MM.1S (cell line): ENCODE measurements at regions not wholly inside any gene's neighbourhood (a gene's known extent, or its start where the extent isn't known, plus 50 kb on each side); places are given as distances from the start of the nearest gene placed in this dataset.

ENCODE experiments used
- CTCF ChIP-seq: fragments of 300-600 bp; sonication (generic); IDR thresholded peaks from 2 replicates; pipeline ENCODE4 v1.5.1; 2016; ENCODE audit warnings: antibody characterized with exemption, low read length, mixed read lengths
- EZH2 ChIP-seq: fragments of 300-600 bp; sonication (generic); optimal IDR thresholded peaks from 2 replicates; pipeline ENCODE3; 2017; ENCODE audit warnings: low read depth, mild to moderate bottlenecking, antibody characterized with exemption, low read length, mixed read lengths
- EZH2phosphoT487 ChIP-seq: fragments of 300-600 bp; sonication (generic); IDR thresholded peaks from 2 replicates; pipeline ENCODE4 v1.6.1; 2018; ENCODE audit warnings: antibody characterized with exemption, low read length

DNA sequence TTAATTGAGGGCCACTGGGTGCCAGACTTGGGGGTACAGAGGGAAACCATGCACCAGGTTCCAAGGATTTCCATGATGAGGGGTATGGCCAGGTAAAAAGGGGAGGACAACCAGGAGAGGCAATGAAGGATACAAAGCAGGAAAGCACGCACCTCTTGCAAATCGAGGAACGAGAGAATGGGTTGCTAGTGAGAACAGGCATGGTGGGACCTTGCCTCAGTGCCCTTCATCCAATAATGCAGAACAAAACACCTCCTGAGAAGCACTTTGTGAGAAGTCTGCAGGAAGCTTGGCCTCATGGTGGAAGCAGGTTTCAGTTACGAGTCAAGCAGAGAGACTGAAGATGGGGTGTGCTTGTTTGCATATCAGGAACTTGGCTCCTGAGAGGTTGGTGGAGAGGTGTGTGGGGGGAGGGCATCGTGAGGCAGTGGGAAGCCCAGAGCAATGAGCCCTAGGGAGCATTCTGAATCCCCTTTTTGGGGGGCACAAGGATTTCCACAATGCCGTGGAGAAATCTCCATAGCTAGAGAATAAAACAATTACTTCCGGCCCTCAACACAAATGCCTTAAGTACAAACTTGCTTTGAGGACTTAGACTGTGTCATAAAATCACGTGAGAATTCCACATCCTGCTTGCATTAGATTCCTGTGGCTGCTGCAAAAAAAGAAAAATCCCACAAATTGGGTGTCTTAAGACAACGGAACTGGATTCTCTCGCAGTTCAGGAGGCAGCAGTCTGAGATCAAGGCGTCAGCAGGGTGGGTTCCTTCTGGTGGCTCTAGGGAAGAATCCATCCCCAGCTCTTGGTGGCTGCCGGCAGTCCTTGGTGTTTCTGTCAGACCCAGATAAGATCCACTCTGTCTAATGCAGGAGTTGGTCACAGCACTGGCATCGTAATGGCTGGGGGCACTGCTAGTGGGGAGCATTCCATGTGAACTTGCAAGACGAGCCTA, 54.9 kb upstream of the BACE2 start:
- TF ChIP-seq EZH2 (no peak), CTCF (no peak), EZH2phosphoT487 (no peak)
